Vagina (tissue), 2 donors: ENCODE measurements at regions not wholly inside any gene's neighbourhood (a gene's known extent, or its start where the extent isn't known, plus 50 kb on each side); places are given as distances from the start of the nearest gene placed in this dataset.
"Not testable (repeated sequence)": the region's sequence is repeated elsewhere in the genome, so short reads cannot be mapped to it uniquely, and the experiment has no call there.

ENCODE experiments used
- CTCF ChIP-seq, 3 experiments: fragments of 450-650 bp in 2 of 3; fragments of 200-600 bp in 1 of 3; sonication (generic) in 1 of 3; IDR thresholded peaks; one replicate each; pipeline ENCODE4 v1.5.1; 2017 to 2019; ENCODE audit warnings: antibody characterized with exemption in 3 of 3, mild to moderate bottlenecking in 2 of 3, moderate library complexity in 2 of 3
- POLR2A ChIP-seq, 2 donors: fragments of 450-650 bp; IDR thresholded peaks; one replicate each; pipeline ENCODE4 v1.6.1; 2017; ENCODE audit warnings: antibody characterized with exemption in 2 of 2, mild to moderate bottlenecking in 2 of 2, moderate library complexity in 2 of 2

GRCh38 chr9:42300124-42300523 is 116.7 kb downstream of the SPATA31A6 start:
- TF ChIP-seq CTCF, POLR2A (IDR thresholded peaks at IDR 0.05): not testable (repeated sequence)
